HG02943 (cell line): ENCODE measurements at regions not wholly inside any gene's neighbourhood (a gene's known extent, or its start where the extent isn't known, plus 50 kb on each side); places are given as distances from the start of the nearest gene placed in this dataset.
"Not testable (repeated sequence)": the region's sequence is repeated elsewhere in the genome, so short reads cannot be mapped to it uniquely, and the experiment has no call there.

ENCODE experiments used
- ATAC-seq: cut with Tn5 transposase; IDR thresholded peaks from one replicate; pipeline ENCODE4 v1.9.1; 2021; ENCODE audit warnings: mild to moderate bottlenecking, low read depth, moderate library complexity; ENCODE audit not compliant: unreplicated experiment

GRCh38 chr3:34678575-34678974, 880.1 kb downstream of the PDCD6IP start:
- no peak for ATAC-seq

- not testable (repeated sequence) for ATAC-seq
These were observed 880.6 kb downstream of the PDCD6IP start for GRCh38 chr3:34679055-34679454.

DNA sequence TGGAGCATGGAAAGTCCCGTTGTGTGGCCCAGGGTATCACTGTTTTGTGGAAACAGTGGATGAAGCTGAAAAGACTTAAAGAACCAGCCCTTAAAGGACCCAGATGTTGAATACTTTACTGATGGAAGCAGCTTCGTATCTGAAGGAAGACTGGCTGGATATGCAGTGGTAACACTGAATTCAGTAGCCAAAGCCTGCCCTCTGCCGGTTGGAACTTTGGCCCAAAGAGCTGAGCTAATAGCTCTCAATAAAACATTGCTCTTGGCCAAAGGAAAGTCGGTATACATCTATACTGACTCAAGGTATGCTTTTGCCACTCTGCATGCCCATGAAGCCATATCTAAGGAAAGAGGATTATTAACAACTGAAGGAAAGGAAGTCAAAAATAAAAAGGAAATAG, 885.4 kb downstream of the PDCD6IP start:
- no peak for ATAC-seq

DNA sequence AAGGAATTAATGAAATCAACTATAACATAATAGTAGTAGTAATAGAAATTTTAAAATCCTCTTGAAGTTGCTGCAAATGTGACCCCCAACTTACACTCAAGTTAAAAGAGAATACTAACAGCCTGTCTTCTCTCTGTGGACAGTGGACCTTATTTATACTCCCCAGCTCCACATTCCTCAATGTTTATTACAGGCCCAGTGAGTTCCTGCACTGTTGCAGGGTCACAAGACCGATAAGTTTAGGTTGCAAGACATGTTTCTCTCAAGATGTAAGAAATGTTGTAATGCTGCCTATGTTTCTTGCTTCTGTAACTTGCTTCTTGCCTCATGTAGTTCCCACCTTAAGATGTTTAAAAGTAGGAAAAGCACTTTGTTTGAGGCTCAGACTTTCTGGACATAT, 888.1 kb downstream of the PDCD6IP start:
- no peak for ATAC-seq

GRCh38 chr3:34687671-34688070, 889.2 kb downstream of the PDCD6IP start:
- no peak for ATAC-seq

DNA sequence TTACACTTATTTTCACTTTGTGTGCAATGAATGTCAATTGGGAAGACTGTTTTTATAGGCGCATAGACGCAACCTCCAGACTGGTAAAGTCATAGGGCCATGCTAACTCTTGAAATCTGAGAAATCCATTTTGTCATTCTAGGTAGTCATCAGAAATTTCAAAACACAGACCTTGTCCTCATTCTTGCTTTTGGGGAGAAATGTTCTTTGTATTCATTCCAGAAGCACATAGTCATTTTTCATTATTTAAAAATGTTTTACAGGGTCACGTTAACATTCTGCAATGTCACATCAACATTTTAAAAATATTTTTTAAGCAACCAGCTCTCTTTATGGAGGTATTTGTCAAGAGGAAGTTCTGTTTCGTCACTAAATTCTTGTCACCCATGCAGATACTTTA, 898.4 kb downstream of the PDCD6IP start:
- ATAC-seq = no peak

DNA sequence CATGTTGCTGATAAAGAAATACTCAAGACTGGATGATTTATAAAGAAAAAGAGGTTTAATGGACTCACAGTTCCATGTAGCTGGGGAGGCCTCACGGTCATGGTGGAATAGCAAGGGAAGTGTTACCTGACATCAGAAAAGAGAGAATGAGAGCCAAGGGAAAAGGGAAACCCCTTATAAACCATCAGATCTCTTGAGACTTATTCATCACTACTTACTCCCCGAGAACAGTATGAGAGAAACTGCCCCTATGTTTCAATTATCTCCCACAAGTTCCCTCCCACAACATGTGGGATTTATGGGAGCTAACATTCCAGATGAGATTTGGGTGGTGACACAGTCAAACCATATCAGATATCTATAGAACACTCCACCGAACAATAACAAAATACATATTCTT, 904.6 kb downstream of the PDCD6IP start:
- ATAC-seq = no peak

DNA sequence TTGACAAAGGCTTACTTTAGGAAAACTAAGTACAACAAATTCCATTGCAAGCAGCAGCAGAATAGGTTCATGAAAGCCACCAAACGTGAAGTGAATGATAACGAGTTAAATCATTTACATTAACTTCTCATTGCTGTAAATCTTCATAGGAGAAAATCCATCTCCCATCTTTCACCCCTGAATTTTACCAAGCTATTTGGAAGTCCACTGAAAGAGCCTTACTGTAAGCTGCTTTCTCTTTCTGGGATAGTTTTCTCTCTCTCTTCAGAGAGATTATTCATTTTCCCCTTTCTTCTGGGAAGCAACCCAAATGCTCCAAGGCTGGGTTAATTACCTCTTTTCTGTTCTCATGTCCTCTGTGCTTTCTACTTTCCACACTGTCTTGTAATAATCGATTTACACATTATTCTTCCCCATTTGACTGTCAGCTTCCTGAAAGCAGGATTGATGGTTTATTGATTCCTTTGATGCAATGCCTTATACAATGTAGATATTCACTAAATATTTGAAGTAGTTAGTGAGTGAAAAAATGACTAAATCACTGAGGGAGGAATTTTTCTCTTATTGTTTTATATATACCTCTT, 914.3 kb upstream of the ARPP21 start:
- no peak for ATAC-seq

DNA sequence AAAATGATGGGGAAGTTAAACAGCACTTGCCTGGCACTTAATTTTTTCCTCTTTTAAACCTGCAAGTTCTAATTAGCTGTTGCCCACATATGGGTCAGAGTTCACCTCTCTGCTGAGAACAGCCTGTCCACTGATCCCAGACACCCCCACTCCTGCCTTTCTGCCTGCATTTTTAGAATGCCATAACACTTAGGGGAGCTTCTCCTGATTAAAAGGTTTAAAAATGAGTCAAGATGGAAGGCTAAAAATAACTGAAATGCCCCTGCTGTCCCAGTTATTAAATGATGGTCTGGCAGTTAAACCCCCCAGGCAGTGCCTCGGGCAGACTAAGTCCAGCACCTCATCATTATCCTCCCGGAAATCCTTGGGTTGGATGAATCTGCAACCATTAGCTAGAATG, 913.6 kb upstream of the ARPP21 start:
- no peak for ATAC-seq

DNA sequence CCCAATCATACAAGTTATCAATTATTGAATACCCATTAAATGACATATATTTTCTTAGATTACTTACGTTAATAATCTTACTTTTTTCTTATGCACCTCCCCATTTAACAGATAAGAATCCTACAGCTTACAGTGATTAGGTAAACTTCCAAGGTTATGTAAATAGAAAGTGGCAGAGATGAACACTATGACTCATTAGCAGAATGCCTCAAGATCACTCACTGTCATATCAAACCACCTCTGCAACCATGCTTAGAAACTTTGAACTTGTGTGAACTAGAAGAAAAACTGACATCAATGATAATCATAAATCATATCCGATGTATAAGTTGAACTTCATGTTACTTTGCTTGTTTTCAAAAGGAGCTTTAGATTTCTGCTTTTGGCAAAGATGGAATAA, 911.6 kb upstream of the ARPP21 start:
- ATAC-seq = no peak

DNA sequence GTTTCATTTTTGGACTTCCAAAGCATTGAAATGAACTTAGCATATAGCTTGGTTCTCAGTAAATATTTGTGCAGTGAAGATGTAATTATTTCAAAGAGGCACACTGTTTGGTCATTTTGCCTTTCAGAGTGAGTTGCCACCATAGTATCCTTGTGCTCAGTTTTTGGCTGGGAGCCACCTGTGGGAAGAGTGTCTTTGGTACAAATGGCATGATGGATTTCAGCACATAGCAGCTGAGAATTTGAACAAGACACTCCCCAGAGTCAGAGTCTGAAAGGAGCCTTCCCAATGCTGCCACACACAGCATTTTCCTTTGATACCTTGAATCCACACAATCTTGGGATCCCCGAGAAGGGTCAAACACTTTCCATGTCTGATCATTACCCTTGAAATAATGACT, 897.2 kb upstream of the ARPP21 start:
- ATAC-seq = no peak

DNA sequence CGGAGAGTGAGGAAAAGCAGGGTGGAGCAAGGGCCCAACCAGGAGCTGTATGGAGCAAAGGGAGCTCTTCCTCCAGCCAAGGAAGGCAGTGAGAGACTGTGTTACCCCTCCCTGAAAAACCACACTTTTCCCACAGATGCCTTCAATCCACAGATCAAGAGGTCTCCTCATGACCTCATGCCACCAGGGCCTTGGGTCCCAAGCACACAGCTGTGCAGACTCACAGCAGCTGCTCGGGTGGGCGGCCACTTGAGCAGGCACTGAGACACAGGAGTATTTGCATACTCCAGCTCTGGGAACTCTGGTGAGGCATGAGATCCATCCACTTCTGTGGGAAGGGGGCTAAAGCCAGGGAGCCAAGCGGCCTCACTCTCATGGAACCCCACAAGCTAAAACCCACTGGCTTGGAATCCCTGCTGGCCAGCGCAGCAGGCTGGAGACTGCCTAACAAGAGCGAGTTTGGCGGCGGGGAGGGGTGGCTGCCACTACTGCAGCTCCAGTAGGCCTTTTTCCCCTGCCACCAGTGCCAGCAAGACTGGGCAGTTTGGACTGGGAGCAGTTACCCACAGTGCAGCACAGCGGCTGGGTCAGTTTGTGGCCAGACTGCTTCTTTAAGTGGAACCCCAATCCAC, 880.6 kb upstream of the ARPP21 start:
- ATAC-seq = no peak

GRCh38 chr3:34777386-34777785, 861.9 kb upstream of the ARPP21 start:
- ATAC-seq = no peak

GRCh38 chr3:34779092-34779491, 860.2 kb upstream of the ARPP21 start:
- no peak for ATAC-seq

GRCh38 chr3:34780294-34780693, 859.0 kb upstream of the ARPP21 start:
- ATAC-seq = no peak

GRCh38 chr3:34780973-34781372, 858.4 kb upstream of the ARPP21 start:
- ATAC-seq = no peak

GRCh38 chr3:34782871-34783270, 856.5 kb upstream of the ARPP21 start:
- no peak for ATAC-seq

GRCh38 chr3:34783876-34784275, 855.4 kb upstream of the ARPP21 start:
- no peak for ATAC-seq

- no peak for ATAC-seq
These were observed 846.3 kb upstream of the ARPP21 start for GRCh38 chr3:34793057-34793456.

GRCh38 chr3:34807611-34808010, 831.7 kb upstream of the ARPP21 start:
- ATAC-seq = no peak

GRCh38 chr3:34808287-34808686, 831.0 kb upstream of the ARPP21 start:
- ATAC-seq = no peak

DNA sequence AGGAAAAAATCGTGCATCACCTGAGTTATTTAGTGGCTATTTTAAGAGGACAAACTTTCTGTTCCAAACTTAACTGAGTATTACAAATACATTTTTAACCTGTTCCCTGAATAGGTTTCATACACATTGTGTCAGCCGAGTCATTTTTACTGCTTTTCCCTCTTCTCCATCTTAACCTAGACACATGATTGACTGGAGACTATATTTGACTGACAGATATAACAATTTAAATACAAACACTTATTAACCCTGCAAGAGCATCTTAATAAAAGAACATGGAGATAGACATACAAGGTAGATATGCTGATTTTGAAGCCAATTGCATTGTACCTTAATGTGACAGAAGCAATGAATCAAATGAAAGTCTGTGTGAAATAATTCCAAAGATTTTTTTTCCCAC, 810.5 kb upstream of the ARPP21 start:
- ATAC-seq = no peak
